Neural progenitor cell (in vitro differentiated cells): ENCODE measurements at regions not wholly inside any gene's neighbourhood (a gene's known extent, or its start where the extent isn't known, plus 50 kb on each side); places are given as distances from the start of the nearest gene placed in this dataset.

Source experiments
- CTCF ChIP-seq: fragments of 200-600 bp; sonication (generic); IDR thresholded peaks from 2 replicates; pipeline ENCODE4 v1.5.1; 2017; ENCODE audit warnings: antibody characterized with exemption, mild to moderate bottlenecking
- EZH2phosphoT487 ChIP-seq: fragments of 200-600 bp; sonication (generic); IDR thresholded peaks from 2 replicates; pipeline ENCODE4 v1.6.1; 2017; ENCODE audit warnings: antibody characterized with exemption

- TF ChIP-seq CTCF (no peak), EZH2phosphoT487 (no peak)
Observed at GRCh38 chr7:156376317-156376716, 264.3 kb upstream of the RNF32 start.
